Endothelial cell of umbilical vein (primary cell): ENCODE measurements at regions not wholly inside any gene's neighbourhood (a gene's known extent, or its start where the extent isn't known, plus 50 kb on each side); places are given as distances from the start of the nearest gene placed in this dataset.

Experiments used
- BruUV-seq: library from RNA; stranded (reverse); fragments of 400-500 nt; replicated peaks from 2 replicates; lab custom pipeline; 2021; lab: Mats Ljungman, UMichigan
- CTCF ChIA-PET: fragments of 300-600, 350-600 bp; sonication (Branson Sonifier 250); formaldehyde crosslinking; loops from one replicate; lab custom pipeline; 2021; ENCODE audit warnings: antibody characterized with exemption, inconsistent platforms; lab: Charles Lee
- POLR2A ChIA-PET: fragments of 300-600, 350-600 bp; sonication (Branson Sonifier 250); formaldehyde crosslinking; loops from one replicate; lab custom pipeline; 2021; ENCODE audit warnings: antibody characterized with exemption, inconsistent platforms; lab: Charles Lee
- DNase-seq: peaks from one replicate; pipeline ENCODE4 v3.0.0-alpha.2; 2011; ENCODE audit warnings: low read depth, low spot score
- FAIRE-seq: peaks from 2 replicates; lab custom pipeline; 2011; peaks lifted over from hg19 to GRCh38; lab: Jason Lieb, UNC
- H2AFZ ChIP-seq: 2 replicates; pipeline ENCODE4 v1.6.0; 2012; ENCODE audit warnings: low read depth, low read length, control low read depth, inconsistent platforms
- H3K27ac ChIP-seq: 2 replicates; pipeline ENCODE4 v1.5.1; 2011; ENCODE audit warnings: low read depth, mild to moderate bottlenecking, control low read depth, low read length, moderate library complexity; ENCODE audit not compliant: insufficient read depth
- H3K27me3 ChIP-seq, 2 experiments: 2 replicates each; pipeline versions ENCODE4 v1.6.0 to v1.6.1; 2011; ENCODE audit warnings: low read length in 2 of 2, mixed read lengths in 1 of 2; ENCODE audit not compliant: control insufficient read depth in 2 of 2, insufficient read depth in 2 of 2
- H3K36me3 ChIP-seq, 2 experiments: 2 replicates in 1 of 2; 3 replicates in 1 of 2; pipeline ENCODE4 v1.5.1; 2011; ENCODE audit warnings: low read length in 2 of 2, mild to moderate bottlenecking in 1 of 2, moderate library complexity in 1 of 2; ENCODE audit not compliant: control insufficient read depth in 2 of 2, insufficient read depth in 2 of 2; ENCODE audit errors: extremely low read depth in 1 of 2
- H3K4me1 ChIP-seq: 3 replicates; pipeline ENCODE4 v1.5.1; 2011; ENCODE audit warnings: mild to moderate bottlenecking, low read length; ENCODE audit not compliant: control insufficient read depth, insufficient read depth; ENCODE audit errors: extremely low read depth
- H3K4me2 ChIP-seq: 2 replicates; pipeline ENCODE4 v1.6.1; 2011; ENCODE audit warnings: low read length, control low read depth, mixed read lengths; ENCODE audit not compliant: insufficient read depth
- H3K4me3 ChIP-seq, 3 experiments: fragments of 200-600 bp in 1 of 3; sonication (generic), shearing (Covaris generic) in 1 of 3; replicated peaks in 1 of 3; 2 replicates each; pipeline ENCODE4 v1.5.1; 2011 to 2016; ENCODE audit warnings: control low read depth in 3 of 3, low read length in 3 of 3, mild to moderate bottlenecking in 2 of 3, inconsistent platforms in 1 of 3, low read depth in 1 of 3, moderate library complexity in 1 of 3; ENCODE audit not compliant: insufficient read depth in 1 of 3
- H3K79me2 ChIP-seq: 2 replicates; pipeline ENCODE4 v1.6.0; 2012; ENCODE audit warnings: low read length, inconsistent platforms; ENCODE audit not compliant: control insufficient read depth, insufficient read depth
- H3K9ac ChIP-seq: replicated peaks from 2 replicates; pipeline ENCODE3; 2011; ENCODE audit warnings: low read length, control low read depth; ENCODE audit not compliant: insufficient read depth; ENCODE audit errors: extremely low read depth
- H3K9me1 ChIP-seq: replicated peaks from 3 replicates; pipeline ENCODE4 v1.6.0; 2011; ENCODE audit warnings: mild to moderate bottlenecking, low read length; ENCODE audit not compliant: control insufficient read depth, insufficient read depth; ENCODE audit errors: extremely low read depth
- H3K9me3 ChIP-seq: replicated peaks from 2 replicates; pipeline ENCODE4 v1.5.1; 2012; ENCODE audit warnings: low read length, inconsistent platforms; ENCODE audit not compliant: control insufficient read depth, insufficient read depth
- H4K20me1 ChIP-seq: replicated peaks from 2 replicates; pipeline ENCODE3; 2011; ENCODE audit warnings: mild to moderate bottlenecking, low read length; ENCODE audit not compliant: control insufficient read depth, insufficient read depth; ENCODE audit errors: extremely low read depth
- EZH2 ChIP-seq: IDR thresholded peaks from 2 replicates; pipeline ENCODE4 v1.6.1; 2012; ENCODE audit warnings: borderline replicate concordance, low read depth, mild to moderate bottlenecking, moderate library complexity, low read length, inconsistent platforms; ENCODE audit not compliant: severe bottlenecking
- FOS ChIP-seq: IDR thresholded peaks from 2 replicates; pipeline ENCODE4 v1.6.1; 2011; ENCODE audit warnings: mild to moderate bottlenecking, low read length, moderate library complexity, borderline replicate concordance; ENCODE audit not compliant: insufficient read depth
- GATA2 ChIP-seq: IDR thresholded peaks from 2 replicates; pipeline ENCODE4 v1.7.0; 2011; ENCODE audit warnings: low read depth, mild to moderate bottlenecking, moderate library complexity, mixed read lengths, low read length; ENCODE audit not compliant: insufficient read length, insufficient read depth
- JUN ChIP-seq: IDR thresholded peaks from 2 replicates; pipeline ENCODE4 v1.6.1; 2011; ENCODE audit warnings: borderline replicate concordance, low read depth; ENCODE audit not compliant: insufficient read length, insufficient read depth
- MYC ChIP-seq: IDR thresholded peaks from one replicate; pipeline ENCODE4 v1.6.1; 2011; ENCODE audit warnings: mild to moderate bottlenecking, low read depth, low read length
- POLR2A ChIP-seq: IDR thresholded peaks from 2 replicates; pipeline ENCODE4 v1.6.1; 2012; ENCODE audit warnings: low read depth, mild to moderate bottlenecking, control low read depth, low read length
- POLR2AphosphoS5 ChIP-seq: IDR thresholded peaks from 2 replicates; pipeline ENCODE4 v1.6.1; 2012; ENCODE audit warnings: low read depth, mild to moderate bottlenecking, control low read depth, low read length, moderate library complexity; ENCODE audit not compliant: insufficient read depth
- dilution Hi-C: fragments of 300-500 bp; cut with MboI; formaldehyde crosslinking; loops from one replicate; pipeline ENCODE4 v1.15.0; 2019; ENCODE audit warnings: low sequenced_read_pairs; ENCODE audit not compliant: extremely low pct_ligation_motif_present
- intact Hi-C: fragments of 100-400 bp; cut with micrococcal nuclease; formaldehyde crosslinking; loops from one replicate; pipeline ENCODE4 v1.10.0; 2022
- TF ChIP-seq, protein P1 (sequence below), 2 donors: IDR thresholded peaks; 1 replicate in 1 of 2; 2 replicates in 1 of 2; pipeline ENCODE4 v1.5.1; 2011; ENCODE audit warnings: low read length in 2 of 2, mild to moderate bottlenecking in 2 of 2, moderate library complexity in 2 of 2, control low read depth in 1 of 2, inconsistent platforms in 1 of 2, low read depth in 1 of 2; ENCODE audit not compliant: insufficient read depth in 1 of 2; ENCODE audit errors: extremely low read depth in 1 of 2
- TF ChIP-seq, protein P2 (sequence below): IDR thresholded peaks from 2 replicates; pipeline ENCODE4 v1.6.1; 2011; ENCODE audit not compliant: insufficient read depth, insufficient read length

DNA sequence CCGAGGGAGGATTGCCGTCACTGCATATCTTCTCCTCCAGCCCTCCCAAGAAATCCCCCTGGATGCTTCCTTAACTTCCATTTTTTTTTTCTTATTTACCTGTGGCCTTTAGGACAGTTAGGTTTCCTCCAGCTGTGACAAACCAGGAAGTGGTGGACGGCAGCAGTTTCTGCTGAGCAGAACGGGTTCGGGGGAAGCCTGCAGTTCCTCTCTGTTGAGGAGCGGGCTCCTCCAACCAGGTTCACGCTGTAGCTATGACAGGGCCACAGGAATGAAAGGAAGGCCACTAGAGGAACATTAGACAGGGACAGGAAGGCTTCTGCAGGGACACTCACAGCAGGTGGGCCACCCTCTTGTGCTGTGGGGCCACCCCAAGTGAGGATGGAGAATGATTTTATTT lies 76.7 kb upstream of the SYK start:
- intact Hi-C loops (no loop called here), dilution Hi-C loops (no loop called here)
- Histone ChIP-seq H3K9me3 (no peaks in the 10 kb centered on the region), H3K4me1 (no peaks in the 10 kb centered on the region), H3K27ac (no peak overlapping the region), H3K36me3 (no peaks in the 10 kb centered on the region), H3K4me3 (no peak overlapping the region), H2AFZ (no peak overlapping the region), H3K4me2 (no peak overlapping the region), H3K9ac (no peak overlapping the region), H3K9me1 (no peaks in the 10 kb centered on the region), H4K20me1 (no peaks in the 10 kb centered on the region), H3K79me2 (no peaks in the 10 kb centered on the region), H3K27me3 (no peaks in the 10 kb centered on the region)
- BruUV-seq = no TSS peak
- no peak for FAIRE-seq
- POLR2A ChIA-PET = no interaction called here
- DNase-seq = no peak
- TF ChIP-seq POLR2A (no peak), POLR2AphosphoS5 (no peak), EZH2 (no peak), GATA2 (no peak), MYC (no peak), JUN (no peak), FOS (no peak)
- TF ChIP-seq, protein P1, sequence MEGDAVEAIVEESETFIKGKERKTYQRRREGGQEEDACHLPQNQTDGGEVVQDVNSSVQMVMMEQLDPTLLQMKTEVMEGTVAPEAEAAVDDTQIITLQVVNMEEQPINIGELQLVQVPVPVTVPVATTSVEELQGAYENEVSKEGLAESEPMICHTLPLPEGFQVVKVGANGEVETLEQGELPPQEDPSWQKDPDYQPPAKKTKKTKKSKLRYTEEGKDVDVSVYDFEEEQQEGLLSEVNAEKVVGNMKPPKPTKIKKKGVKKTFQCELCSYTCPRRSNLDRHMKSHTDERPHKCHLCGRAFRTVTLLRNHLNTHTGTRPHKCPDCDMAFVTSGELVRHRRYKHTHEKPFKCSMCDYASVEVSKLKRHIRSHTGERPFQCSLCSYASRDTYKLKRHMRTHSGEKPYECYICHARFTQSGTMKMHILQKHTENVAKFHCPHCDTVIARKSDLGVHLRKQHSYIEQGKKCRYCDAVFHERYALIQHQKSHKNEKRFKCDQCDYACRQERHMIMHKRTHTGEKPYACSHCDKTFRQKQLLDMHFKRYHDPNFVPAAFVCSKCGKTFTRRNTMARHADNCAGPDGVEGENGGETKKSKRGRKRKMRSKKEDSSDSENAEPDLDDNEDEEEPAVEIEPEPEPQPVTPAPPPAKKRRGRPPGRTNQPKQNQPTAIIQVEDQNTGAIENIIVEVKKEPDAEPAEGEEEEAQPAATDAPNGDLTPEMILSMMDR (IDR thresholded peaks at IDR 0.05; ENCODE audit: extremely low read depth in 1 of 2, insufficient read depth in 1 of 2, low read depth in 1 of 2, low read length in 2 of 2) = no peak
- TF ChIP-seq, protein P2, sequence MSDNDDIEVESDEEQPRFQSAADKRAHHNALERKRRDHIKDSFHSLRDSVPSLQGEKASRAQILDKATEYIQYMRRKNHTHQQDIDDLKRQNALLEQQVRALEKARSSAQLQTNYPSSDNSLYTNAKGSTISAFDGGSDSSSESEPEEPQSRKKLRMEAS = no peak
- CTCF ChIA-PET = no interaction called here
